ENCODE measurements at regions not wholly inside any gene's neighbourhood (a gene's known extent, or its start where the extent isn't known, plus 50 kb on each side); places are given as distances from the start of the nearest gene placed in this dataset.
"Not testable (repeated sequence)": the region's sequence is repeated elsewhere in the genome, so short reads cannot be mapped to it uniquely, and the experiment has no call there.

GRCh38 chr16:29300541-29301535, 105.7 kb downstream of the NPIPB11 start:
- H3K4me1 ChIP-seq; H3K27me3 ChIP-seq; H3K36me3 ChIP-seq; H3K9me3 ChIP-seq; H3K4me3 ChIP-seq (replicated peaks in 1 of 3); DNase-seq; intact Hi-C loops (cut with DNase I): not testable (repeated sequence)
- H3K27ac ChIP-seq, result peak overlapping the region in 1 of 3 donors; percentile 28
- 71 to 86% methylated on average over 21 to 26 of the region's 29 CpGs for WGBS, 2 donors

- H3K36me3 ChIP-seq; H3K4me1 ChIP-seq; H3K4me3 ChIP-seq (replicated peaks in 1 of 3); intact Hi-C loops (cut with DNase I); H3K27me3 ChIP-seq; H3K9me3 ChIP-seq: not testable (repeated sequence)
- DNase-seq, result peak; percentile 18 to 27
- H3K27ac ChIP-seq, result peak overlapping the region in 1 of 3 donors; percentile 28
- 55 to 77% methylated on average over 7 of the region's 7 CpGs for WGBS, 2 donors
Observed at GRCh38 chr16:29300030-29300491, 106.5 kb downstream of the NPIPB11 start.

DNA sequence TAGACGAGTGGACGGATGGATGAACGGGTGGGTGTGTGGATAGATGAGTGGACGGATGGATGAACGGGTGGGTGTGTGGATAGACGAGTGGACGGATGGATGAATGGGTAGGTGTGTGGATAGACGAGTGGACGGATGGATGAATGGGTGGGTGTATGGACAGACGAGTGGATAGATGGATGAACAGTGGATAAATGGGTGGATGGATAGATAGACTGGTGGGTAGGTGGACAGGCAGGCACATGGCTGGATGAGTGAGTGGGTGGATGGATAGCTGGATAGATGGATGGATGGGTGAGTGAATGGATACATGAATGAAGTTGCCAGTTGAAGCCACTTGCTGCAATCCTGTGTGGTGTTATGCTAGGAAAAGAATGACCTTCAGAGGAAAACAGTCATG, 107.5 kb downstream of the NPIPB11 start:
- intact Hi-C loops (cut with DNase I); H3K4me1 ChIP-seq; H3K4me3 ChIP-seq (replicated peaks in 1 of 3); H3K27me3 ChIP-seq; H3K36me3 ChIP-seq; DNase-seq; H3K9me3 ChIP-seq; H3K27ac ChIP-seq: not testable (repeated sequence)
- 95 to 96% methylated on average over 10 of the region's 10 CpGs for WGBS, 2 donors

DNA sequence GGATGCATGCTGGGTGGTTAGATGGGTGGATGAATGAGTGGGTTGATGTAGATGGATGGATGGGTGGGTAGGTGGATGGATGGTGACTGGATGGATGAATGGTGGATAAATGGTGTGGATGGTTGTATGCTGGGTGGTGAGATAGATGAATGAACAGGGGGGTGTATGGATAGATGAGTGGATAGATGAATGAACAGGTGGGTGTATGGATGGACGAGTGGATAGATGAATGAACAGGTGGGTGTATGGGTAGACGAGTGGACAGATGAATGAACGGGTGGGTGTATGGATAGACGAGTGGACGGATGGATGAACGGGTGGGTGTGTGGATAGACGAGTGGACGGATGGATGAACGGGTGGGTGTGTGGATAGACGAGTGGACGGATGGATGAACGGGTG, 108.2 kb downstream of the NPIPB11 start:
- WGBS, 2 donors, result 94% methylated on average over 12 of the region's 12 CpGs
- not testable (repeated sequence) for DNase-seq

DNA sequence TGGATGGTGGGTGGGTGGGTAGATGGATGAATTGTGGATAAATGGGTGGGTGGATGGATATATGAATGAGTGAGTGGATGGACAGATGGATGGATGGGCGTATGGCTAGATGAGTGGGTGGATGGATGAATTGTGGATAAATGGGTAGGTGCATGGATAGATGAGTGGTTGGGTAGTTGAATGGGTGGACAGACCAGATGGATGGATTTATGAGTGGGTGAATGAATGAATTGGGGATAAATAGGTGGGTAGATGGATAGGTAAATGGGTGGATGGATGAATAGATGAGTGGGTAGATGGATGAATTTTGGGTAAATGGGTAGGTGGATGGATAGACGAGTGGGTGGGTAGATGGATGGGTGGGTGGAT, 108.7 kb downstream of the NPIPB11 start:
- H3K4me1 ChIP-seq; H3K9me3 ChIP-seq; H3K4me3 ChIP-seq (replicated peaks in 1 of 3); H3K36me3 ChIP-seq; H3K27me3 ChIP-seq; DNase-seq; intact Hi-C loops (cut with DNase I); H3K27ac ChIP-seq: not testable (repeated sequence)
- WGBS, 2 donors, result 89 to 98% methylated on average over 2 of the region's 2 CpGs

More for the DNA sequence above, 108.2 kb downstream of the NPIPB11 start:
- H3K27ac ChIP-seq; H3K36me3 ChIP-seq; H3K4me1 ChIP-seq; H3K9me3 ChIP-seq; H3K27me3 ChIP-seq; intact Hi-C loops (cut with DNase I); H3K4me3 ChIP-seq (replicated peaks in 1 of 3): not testable (repeated sequence)

- H3K27me3 ChIP-seq; H3K9me3 ChIP-seq; DNase-seq; intact Hi-C loops (cut with DNase I); H3K4me1 ChIP-seq; H3K27ac ChIP-seq; H3K36me3 ChIP-seq; H3K4me3 ChIP-seq (replicated peaks in 1 of 3): not testable (repeated sequence)
- 91% methylated on average over 15 to 17 of the region's 17 CpGs for whole genome bisulfite sequencing, 2 donors
Observed at GRCh38 chr16:29297144-29297808, 109.2 kb downstream of the NPIPB11 start.

DNA sequence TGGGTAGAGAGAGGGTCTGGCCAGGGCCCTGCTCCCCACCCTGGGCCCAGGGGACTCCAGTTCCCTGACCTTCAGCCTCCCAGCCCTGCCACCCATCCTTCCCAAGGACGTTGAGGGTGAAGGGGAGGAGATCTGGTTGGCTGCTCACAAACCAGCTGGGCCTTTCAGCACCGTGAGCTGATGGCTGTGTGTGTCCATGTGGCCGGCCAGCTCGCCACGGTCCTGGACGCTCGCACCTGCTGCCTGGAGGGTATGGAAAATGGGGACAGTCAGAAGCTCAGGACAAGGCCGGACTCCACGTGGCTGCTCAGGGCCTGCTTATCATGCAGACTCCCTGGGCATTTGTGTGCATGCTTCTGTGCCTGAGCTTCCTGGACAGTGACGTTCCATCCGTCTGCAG, 110.3 kb downstream of the NPIPB11 start:
- WGBS, 2 donors, result 94 to 100% methylated on average over 2 to 10 of the region's 11 CpGs
- H3K27me3 ChIP-seq; H3K9me3 ChIP-seq; DNase-seq; H3K4me3 ChIP-seq (replicated peaks in 1 of 3); H3K36me3 ChIP-seq; intact Hi-C loops (cut with DNase I); H3K27ac ChIP-seq: not testable (repeated sequence)
- H3K4me1 ChIP-seq, result peaks cover 17% of the 10 kb centered on the region in 2 donors

DNA sequence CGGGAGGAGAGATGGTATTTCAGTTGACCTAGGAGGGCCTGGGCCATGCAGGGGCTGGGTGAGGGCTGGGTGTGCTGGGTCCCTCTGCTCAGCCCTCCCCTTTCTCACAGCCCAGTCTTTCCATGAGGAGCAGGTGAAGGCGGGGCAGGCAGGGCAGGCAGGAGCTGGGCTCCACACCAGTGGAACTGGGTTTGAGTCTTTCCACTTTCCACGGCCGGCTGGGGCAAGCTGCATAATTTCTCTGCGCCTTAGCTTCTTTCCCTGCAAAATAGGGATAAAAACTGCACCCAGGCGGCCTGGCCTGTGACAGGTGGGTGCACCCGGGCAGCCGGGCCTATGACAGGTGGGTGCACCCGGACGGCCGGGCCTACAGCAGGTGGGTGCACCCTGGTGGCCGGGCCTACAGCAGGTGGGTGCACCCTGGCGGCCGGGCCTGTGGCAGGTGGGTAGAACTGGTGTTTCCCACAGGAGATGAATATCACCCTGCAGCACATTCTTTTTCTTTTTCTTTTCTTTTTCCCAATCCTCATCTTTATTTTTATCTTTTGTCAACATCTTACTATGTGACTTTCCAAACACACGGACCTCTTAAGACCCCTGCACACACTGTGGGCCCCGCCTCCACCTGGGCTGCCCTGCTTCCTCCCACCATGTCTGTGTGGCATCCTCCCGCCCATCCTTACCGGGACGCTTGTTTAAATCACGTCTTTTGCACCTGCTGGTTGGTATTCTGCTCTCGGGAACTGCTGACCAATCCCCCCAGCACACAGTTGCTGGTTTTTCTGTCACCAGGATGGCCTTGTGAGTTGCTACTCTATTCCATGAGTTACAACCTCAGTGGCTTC, 111.3 kb downstream of the NPIPB11 start:
- H3K9me3 ChIP-seq; intact Hi-C loops (cut with DNase I); H3K4me3 ChIP-seq (replicated peaks in 1 of 3); H3K36me3 ChIP-seq; DNase-seq; H3K27me3 ChIP-seq; H3K27ac ChIP-seq: not testable (repeated sequence)
- WGBS, 2 donors, result 94 to 96% methylated on average over 18 to 21 of the region's 21 CpGs
- H3K4me1 ChIP-seq, result peaks cover 24 to 25% of the 10 kb centered on the region in 2 donors

- H3K36me3 ChIP-seq; intact Hi-C loops (cut with DNase I); H3K27ac ChIP-seq; H3K4me3 ChIP-seq (replicated peaks in 1 of 3); H3K9me3 ChIP-seq; H3K27me3 ChIP-seq; DNase-seq: not testable (repeated sequence)
- H3K4me1 ChIP-seq, result peaks cover 30 to 31% of the 10 kb centered on the region in 2 donors
- WGBS, 2 donors, result 95% methylated on average over 10 to 11 of the region's 12 CpGs
Observed at GRCh38 chr16:29294400-29294933, 112.0 kb downstream of the NPIPB11 start.

- peak overlapping the region in 1 of 3 donors; percentile 10 for H3K27ac ChIP-seq
- H3K4me3 ChIP-seq (replicated peaks in 1 of 3); intact Hi-C loops (cut with DNase I); H3K9me3 ChIP-seq; DNase-seq; H3K27me3 ChIP-seq; H3K36me3 ChIP-seq: not testable (repeated sequence)
- peaks cover 37 to 40% of the 10 kb centered on the region in 2 donors for H3K4me1 ChIP-seq
- WGBS, 2 donors, result 93 to 94% methylated on average over 5 to 7 of the region's 9 CpGs
Observed at GRCh38 chr16:29293545-29293944, 113.0 kb downstream of the NPIPB11 start.

All from thyroid gland (tissue), 4 donors.